ENCODE measurements at regions not wholly inside any gene's neighbourhood (a gene's known extent, or its start where the extent isn't known, plus 50 kb on each side); places are given as distances from the start of the nearest gene placed in this dataset.
"Not testable (repeated sequence)": the region's sequence is repeated elsewhere in the genome, so short reads cannot be mapped to it uniquely, and the experiment has no call there.

GRCh38 chr3:118766306-118766669 is 268.4 kb downstream of the IGSF11 start:
- DNase-seq = no peak

- DNase-seq = no peak
Measured at GRCh38 chr3:118772036-118772435, 262.6 kb downstream of the IGSF11 start.

- DNase-seq = no peak
Measured at GRCh38 chr3:118772547-118773011, 262.1 kb downstream of the IGSF11 start.

DNA sequence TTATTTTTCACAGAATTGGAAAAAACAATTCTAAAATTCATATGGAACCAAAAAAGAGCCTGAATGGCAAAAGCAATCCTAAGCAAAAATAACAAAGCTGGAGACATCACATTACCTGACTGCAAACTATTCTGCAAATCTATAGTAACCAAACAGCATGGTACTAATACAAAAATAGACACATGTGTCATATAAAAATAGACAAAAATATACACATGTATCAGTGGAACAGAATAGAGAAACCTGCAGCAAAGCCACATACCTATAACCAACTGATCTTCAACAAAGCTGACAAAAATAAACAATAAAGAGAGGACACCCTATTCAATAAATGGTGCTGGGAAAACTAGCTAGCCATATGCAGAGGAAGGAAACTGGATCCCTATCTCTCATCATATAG is 259.6 kb downstream of the IGSF11 start:
- DNase-seq = no peak

DNA sequence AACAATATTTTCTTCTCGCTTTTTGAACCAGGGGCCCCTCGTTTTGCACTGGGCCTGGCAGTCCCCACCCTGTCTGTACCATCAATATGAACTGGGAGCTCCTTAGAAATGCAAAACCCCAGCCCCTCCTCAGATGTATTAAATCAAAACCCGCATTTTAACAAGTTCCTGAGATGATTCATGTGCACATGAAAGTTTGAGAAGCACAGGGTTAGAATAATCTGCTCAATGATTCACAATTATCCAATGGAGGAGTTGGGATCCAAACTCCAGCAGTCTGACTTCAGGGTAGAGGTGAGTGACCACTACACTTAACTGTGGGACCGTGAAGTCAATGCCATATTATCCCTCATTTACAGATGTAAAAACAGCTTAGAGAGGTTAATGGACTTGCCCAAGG is 256.4 kb downstream of the IGSF11 start:
- no peak for DNase-seq

DNA sequence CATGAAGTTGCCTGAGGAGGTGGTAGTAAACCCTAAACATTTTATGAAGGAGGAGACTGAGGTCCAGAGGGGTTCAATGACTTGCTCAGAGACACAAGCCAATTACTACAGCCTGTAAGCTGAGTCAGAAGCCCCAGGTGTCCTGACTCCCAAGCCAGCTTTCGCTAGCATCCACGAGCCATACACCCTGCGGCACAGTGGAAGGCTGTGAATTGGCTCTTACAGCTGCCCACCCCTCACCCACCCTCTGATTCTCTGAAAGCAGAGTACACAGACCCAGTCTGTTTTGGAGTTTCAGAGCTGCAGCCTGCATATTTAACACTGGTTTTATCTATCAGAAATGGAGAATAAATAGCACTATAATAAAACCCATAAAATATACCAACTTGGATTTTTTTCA is 253.4 kb downstream of the IGSF11 start:
- no peak for DNase-seq

GRCh38 chr3:118781839-118782238 is 252.8 kb downstream of the IGSF11 start:
- no peak for DNase-seq

GRCh38 chr3:118782755-118783202 is 251.9 kb downstream of the IGSF11 start:
- no peak for DNase-seq

DNA sequence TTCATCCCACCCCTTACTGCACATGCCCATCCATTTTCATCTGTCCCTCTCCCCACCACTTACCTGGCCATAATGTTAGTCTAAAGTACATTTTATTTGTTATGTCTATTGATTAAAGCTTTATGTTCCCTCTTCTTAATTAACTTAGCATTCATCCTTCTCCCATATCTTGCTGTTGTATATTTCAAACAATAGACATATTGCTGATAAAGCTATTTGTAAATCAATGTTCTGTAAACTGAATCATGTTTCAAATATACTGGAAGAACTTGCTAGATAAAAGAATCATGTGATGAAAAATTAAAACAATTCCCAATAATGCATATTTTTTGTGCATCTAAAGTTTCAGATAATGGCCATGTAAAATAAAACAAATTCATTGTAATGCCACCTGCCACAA is 249.2 kb downstream of the IGSF11 start:
- no peak for DNase-seq

DNA sequence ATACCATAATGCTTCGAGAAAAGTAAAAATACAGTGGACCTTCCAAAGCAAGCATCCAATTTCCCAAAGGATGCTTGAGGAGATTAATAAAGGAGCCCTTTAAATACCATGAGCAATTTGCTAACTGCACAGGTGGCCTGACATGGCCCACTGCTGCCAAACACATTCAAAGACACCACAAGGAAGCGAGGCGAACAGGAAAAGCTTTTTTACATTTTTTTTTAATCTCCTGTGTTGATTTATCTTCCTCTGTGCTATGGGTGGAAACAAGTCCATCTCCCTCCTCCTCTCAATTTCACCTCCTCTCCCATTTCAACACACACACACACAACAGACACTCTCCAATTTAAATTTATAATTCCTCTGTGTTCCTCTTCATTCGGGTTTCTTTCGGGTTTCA is 243.4 kb downstream of the IGSF11 start:
- DNase-seq = no peak

DNA sequence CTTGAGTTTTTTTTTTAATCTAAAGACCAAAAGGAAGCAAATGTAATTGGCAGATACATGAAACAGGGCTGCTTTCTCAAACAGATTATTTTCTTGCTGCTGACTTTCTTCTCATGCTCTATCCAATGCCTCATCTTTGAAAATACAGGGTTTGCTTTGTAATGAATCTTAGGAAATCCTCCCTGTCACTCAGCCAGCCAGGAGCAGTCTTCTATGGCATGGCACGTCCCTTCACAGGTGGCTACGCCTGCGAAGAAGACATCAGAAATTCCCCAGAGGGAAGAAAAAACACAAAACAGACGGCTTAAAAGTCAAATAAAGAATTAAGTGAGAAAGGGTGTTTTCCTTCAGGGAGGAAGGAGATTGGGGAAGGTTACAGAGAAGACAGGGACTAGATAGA is 242.5 kb downstream of the IGSF11 start:
- DNase-seq = no peak

DNA sequence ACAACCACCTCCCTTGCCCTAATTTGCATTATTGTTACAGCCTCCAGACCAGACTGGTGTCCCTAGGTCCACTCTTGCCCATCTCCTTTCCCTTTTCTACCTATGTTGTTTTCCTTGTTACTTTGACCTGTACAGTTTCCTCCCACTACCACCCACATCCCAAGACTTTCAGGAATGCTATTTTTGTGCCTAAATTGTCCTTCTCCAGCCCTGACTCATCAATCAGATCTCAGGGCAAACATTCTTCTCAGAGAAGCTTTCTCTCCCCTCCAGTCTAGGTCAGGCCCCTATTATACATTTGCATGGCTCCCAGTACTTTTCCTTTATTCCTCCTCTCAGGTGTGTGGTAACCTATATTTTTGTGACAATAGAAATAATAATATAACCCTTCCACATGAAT is 241.5 kb downstream of the IGSF11 start:
- DNase-seq = no peak

DNA sequence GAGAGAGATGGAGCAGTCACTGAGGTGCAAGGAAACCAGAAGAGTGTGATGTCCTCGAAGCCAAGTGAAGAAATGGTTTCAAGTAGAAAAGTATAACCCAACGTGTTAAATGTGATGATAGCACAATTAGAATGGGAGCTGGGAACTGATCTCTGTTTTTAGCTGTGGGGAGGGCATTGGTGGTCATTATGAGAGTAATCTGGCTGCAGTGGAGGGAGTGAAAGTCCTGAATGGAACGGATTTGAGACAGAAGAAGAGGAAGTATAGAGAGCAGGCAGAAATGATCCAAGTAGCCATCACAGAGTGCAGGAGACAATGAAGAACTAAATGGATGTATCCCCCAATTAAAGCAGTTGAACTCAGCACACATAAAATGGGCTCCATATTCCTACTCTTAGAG is 235.3 kb downstream of the IGSF11 start:
- no peak for DNase-seq

- no peak for DNase-seq
Measured at GRCh38 chr3:118801899-118802298, 232.7 kb downstream of the IGSF11 start.

DNA sequence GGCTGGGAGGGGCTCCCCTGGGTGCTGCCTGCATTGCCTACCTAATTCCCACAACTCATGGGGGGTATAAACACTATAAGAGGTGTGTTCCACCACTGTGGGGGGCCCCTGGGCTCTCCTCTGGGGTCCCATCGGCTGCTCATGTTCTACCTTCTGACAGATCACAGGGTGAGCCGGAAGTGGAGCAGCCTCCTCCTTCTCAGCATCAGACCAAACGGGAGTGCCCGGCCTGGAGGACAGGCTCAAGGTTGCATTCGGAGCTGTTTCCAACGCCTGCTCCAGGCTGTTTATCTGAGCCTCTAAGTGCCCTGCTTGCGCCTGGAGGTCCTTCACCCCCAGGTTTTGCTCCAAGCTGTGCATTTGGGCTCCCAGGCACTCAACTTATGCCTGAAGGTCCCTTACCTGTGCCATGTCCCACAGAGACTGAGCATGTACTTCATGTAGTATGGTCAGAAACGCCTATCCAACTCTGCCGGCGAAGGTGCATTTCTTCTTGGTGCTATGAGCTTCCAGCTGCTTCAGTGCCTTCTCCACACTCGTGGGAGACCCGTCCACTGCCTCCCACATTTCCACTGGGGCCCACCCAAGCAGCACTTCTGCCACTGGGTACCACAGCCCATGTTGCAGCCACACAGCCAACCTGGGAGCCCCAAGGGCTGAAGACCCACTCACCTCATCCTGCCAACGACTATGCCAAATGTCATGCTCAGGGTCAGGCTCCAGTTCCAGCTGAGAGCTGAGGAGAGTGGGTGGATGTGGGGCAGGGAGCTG is 232.1 kb downstream of the IGSF11 start:
- DNase-seq = no peak

- no peak for DNase-seq
Measured at GRCh38 chr3:118803096-118803476, 231.6 kb downstream of the IGSF11 start.

DNA sequence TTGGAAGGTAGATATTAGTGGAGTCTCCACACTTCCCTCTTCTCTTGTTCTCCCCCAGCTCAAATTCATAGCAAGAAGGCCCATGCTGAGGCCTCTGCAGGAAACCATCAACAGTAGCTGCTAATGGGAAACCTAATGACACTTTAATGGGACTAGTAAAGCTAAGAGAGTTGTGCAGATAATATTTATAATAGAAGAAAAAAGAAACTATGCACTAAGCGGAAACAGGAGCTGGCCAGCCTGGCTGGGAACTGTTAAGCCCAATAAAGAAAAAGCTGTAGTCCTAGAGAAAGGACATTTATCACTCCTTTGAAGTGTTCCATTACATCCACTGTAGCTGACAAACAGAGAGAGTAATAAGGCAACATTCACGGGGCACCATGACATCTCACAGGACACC is 229.6 kb downstream of the IGSF11 start:
- DNase-seq = no peak

DNA sequence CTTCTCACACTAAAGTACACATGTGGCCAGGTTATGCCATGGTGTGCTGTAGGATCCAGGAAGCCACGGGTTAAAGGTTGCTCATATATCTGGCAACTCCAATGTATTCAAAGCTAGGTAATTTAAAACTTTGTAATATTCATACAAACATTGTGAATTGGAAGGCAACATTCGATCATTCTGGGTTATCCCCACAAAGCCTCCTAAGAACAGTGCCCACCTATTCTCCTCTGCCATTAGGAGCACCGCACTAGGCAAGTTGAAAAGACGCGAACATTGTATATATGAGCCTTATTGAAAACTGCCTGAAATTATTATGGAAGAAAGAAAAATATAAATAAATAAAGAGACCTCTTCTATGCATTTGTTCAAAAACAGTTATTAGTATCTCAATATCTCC is 228.2 kb downstream of the IGSF11 start:
- no peak for DNase-seq

GRCh38 chr3:118807349-118807748 is 227.3 kb downstream of the IGSF11 start:
- not testable (repeated sequence) for DNase-seq

GRCh38 chr3:118808723-118809122 is 225.9 kb downstream of the IGSF11 start:
- no peak for DNase-seq

- DNase-seq = no peak
Measured at GRCh38 chr3:118809696-118810498, 224.7 kb downstream of the IGSF11 start.

DNA sequence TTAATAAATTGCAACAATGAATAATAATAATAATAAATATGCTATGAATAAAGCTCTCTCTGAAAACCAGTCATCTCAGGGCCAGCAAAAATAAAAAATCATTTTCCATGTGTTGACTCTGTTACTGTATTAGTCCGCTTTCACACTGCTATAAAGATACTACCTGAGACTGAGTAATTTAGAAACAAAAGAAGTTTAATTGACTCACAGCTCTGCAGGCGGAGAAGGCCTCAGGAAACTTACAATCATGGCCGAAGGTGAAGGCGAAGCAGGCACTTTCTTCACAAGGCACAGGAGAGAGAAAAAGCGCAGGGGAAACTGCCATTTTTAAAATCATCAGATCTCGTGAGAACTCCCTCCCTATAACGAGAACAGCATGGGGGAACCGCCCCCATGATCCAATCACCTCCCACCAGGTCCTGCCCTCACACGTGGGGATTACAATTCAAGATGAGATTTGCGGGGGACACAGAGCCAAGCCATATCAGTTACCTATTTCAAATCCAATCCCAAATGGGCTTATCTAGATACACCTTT is 224.1 kb downstream of the IGSF11 start:
- no peak for DNase-seq

DNA sequence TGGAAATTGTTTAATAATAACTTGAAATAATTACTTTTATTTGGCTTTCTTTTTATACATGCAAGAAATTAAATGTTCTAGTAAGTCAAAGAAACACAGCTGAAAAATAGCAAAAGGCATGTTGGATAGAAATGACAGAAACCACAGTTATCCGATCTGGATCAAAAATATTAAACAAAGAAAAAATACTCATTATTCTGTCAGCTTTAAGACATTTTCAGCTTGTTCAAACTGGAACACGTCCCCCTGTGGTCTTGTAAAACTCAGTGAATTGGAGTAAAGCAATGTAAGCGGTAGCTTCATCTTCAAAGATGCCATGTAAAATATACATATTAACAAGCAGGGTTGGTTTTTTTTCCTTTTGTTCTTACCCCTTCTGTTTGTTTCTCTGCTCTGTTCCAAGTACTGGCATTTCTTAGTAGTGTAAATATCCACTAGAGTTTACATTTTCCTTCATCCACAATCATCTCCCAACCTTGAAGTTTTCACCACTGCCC is 223.4 kb downstream of the IGSF11 start:
- DNase-seq = no peak

GRCh38 chr3:118813472-118813871 is 221.2 kb downstream of the IGSF11 start:
- no peak for DNase-seq
